OCI-LY3 (cell line): ENCODE measurements at regions not wholly inside any gene's neighbourhood (a gene's known extent, or its start where the extent isn't known, plus 50 kb on each side); places are given as distances from the start of the nearest gene placed in this dataset.

Experiments
- EZH2phosphoT487 ChIP-seq: fragments of 200-600 bp; shearing (Covaris generic); IDR thresholded peaks from 2 replicates; pipeline ENCODE4 v1.6.1; 2018; ENCODE audit warnings: antibody characterized with exemption, mixed run types, low read depth
- TF ChIP-seq, protein P1 (sequence below): fragments of 200-600, 300-600 bp; sonication (generic); IDR thresholded peaks from 2 replicates; pipeline ENCODE4 v1.5.1; 2014; ENCODE audit warnings: antibody characterized with exemption, low read length, low read depth

DNA sequence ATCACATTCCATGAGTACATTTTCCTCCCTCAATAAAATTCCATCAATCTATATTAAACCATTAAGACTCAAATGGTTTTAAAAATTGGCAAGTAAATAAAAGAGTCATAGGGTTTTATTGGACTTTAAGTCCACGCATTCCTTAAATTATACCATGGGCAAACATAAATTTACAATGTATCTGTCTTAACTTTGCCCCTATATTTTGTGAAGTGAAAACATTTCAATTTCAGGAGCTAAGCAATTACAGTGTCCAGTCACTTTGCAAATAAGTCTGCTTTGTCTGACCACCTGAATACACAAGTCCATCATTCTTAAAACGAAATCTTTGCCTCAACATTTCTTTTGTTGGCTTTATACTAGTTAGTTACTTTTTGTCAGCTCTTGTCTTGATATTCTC, 197.5 kb upstream of the SEMA3D start:
- TF ChIP-seq EZH2phosphoT487 = no peak
- TF ChIP-seq, protein P1, sequence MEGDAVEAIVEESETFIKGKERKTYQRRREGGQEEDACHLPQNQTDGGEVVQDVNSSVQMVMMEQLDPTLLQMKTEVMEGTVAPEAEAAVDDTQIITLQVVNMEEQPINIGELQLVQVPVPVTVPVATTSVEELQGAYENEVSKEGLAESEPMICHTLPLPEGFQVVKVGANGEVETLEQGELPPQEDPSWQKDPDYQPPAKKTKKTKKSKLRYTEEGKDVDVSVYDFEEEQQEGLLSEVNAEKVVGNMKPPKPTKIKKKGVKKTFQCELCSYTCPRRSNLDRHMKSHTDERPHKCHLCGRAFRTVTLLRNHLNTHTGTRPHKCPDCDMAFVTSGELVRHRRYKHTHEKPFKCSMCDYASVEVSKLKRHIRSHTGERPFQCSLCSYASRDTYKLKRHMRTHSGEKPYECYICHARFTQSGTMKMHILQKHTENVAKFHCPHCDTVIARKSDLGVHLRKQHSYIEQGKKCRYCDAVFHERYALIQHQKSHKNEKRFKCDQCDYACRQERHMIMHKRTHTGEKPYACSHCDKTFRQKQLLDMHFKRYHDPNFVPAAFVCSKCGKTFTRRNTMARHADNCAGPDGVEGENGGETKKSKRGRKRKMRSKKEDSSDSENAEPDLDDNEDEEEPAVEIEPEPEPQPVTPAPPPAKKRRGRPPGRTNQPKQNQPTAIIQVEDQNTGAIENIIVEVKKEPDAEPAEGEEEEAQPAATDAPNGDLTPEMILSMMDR = no peak
